ENCODE measurements at regions not wholly inside any gene's neighbourhood (a gene's known extent, or its start where the extent isn't known, plus 50 kb on each side); places are given as distances from the start of the nearest gene placed in this dataset.
A peak's percentile ranks its signal among the peaks of the same experiment; 100 is the strongest.

DNA sequence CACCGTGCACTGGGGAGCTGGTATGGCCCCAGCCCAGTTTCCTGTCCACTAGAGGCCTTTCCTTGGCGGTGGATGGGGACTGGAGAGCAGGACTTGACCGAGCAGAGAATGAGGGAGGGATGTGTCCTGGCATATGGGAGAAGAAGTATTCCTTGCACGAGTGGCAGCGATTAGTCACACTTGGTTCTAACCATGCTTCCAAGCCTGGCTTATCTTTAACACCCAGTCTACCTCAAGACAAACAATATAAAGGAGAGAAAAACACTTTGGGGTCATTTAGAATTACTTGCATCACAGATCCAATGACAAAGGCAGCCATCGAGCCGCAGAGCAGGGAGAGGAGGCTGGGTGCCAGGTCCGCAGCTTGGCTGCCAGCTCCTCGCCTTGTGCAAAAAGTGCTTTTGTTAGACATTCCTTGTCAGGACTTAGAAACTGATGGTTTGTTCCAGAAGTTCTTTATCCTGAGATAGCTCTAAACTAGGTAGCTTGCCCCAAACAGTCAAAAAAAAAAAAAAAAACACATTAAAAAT lies 214.9 kb upstream of the GMDS start:
- TF ChIP-seq GLIS2 (tag by site-specific recombination; IDR thresholded peaks at IDR 0.05) (no peak), ZNF404 (tag by site-specific recombination; IDR thresholded peaks at IDR 0.05) (no peak)
- TF ChIP-seq, protein P1, sequence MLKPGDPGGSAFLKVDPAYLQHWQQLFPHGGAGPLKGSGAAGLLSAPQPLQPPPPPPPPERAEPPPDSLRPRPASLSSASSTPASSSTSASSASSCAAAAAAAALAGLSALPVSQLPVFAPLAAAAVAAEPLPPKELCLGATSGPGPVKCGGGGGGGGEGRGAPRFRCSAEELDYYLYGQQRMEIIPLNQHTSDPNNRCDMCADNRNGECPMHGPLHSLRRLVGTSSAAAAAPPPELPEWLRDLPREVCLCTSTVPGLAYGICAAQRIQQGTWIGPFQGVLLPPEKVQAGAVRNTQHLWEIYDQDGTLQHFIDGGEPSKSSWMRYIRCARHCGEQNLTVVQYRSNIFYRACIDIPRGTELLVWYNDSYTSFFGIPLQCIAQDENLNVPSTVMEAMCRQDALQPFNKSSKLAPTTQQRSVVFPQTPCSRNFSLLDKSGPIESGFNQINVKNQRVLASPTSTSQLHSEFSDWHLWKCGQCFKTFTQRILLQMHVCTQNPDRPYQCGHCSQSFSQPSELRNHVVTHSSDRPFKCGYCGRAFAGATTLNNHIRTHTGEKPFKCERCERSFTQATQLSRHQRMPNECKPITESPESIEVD (tag by site-specific recombination; IDR thresholded peaks at IDR 0.05), result peak; percentile 36; the same call in 1 of the 2 replicates
- ChIA-PET CTCF (interaction anchor here (0.5 to 2.2 kb wide), 2 partner anchors 11 to 543 kb away, joined by 3 to 9 read pairs; no protein-coding TSS in a partner anchor), POLR2A (no interaction called here)
- no peak overlapping the region for H3K27ac ChIP-seq (ENCODE audit: extremely low read depth, low read depth, low read length)
- 0 out of 2 replicates have a peak, but pooled peaks cover 3% of the 10 kb centered on the region for H3K4me1 ChIP-seq (ENCODE audit: control insufficient read depth, insufficient read depth, low read length)
- H3K4me3 ChIP-seq (ENCODE audit: low read depth, low read length), result no peak overlapping the region
- H3K9me3 ChIP-seq (ENCODE audit: control insufficient read depth, insufficient read depth, low read depth, low read length), result no peaks in the 10 kb centered on the region
- no peaks in the 10 kb centered on the region for H3K36me3 ChIP-seq (ENCODE audit: control insufficient read depth in 2 of 2, insufficient read depth in 1 of 2, low read length in 2 of 2)

DNA sequence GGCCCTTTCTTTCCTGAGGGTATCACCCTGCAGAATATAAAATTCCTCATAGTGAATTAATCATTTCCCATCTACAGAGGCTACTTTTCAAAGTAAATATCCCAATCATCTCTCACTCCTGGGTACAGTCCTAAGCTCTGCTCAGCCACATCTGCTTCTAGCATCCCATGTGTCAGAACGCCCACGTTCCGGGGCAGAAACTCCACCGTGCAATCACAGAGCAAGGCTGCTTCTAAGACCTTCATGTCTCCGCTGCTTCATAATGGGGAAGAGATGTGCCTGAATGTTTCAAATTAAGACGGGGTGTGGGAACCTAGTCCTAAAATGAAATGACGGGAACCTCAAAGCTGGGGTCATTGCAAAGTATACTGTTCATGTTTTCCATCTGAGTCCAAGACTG lies 208.8 kb upstream of the GMDS start:
- no peak overlapping the region for H3K27ac ChIP-seq (ENCODE audit: extremely low read depth, low read depth, low read length)
- POLR2A ChIA-PET, result no interaction called here
- H3K36me3 ChIP-seq (ENCODE audit: control insufficient read depth in 2 of 2, insufficient read depth in 1 of 2, low read length in 2 of 2), result no peaks in the 10 kb centered on the region
- peaks cover 7% of the 10 kb centered on the region for H3K4me1 ChIP-seq (ENCODE audit: control insufficient read depth, insufficient read depth, low read length)
- CTCF ChIA-PET, result interaction anchor here (0.6 kb wide), 1 partner anchor 200 kb away, joined by 4 read pairs; no protein-coding TSS in a partner anchor
- TF ChIP-seq SP7 (tag by site-specific recombination; IDR thresholded peaks at IDR 0.05), result no peak
- TF ChIP-seq ZNF473 (tag by site-specific recombination; IDR thresholded peaks at IDR 0.05), result no peak
- TF ChIP-seq, protein P2, sequence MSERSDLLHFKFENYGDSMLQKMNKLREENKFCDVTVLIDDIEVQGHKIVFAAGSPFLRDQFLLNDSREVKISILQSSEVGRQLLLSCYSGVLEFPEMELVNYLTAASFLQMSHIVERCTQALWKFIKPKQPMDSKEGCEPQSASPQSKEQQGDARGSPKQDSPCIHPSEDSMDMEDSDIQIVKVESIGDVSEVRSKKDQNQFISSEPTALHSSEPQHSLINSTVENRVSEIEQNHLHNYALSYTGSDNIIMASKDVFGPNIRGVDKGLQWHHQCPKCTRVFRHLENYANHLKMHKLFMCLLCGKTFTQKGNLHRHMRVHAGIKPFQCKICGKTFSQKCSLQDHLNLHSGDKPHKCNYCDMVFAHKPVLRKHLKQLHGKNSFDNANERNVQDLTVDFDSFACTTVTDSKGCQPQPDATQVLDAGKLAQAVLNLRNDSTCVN (tag by site-specific recombination; optimal IDR thresholded peaks at IDR 0.05), result no peak
- no peak for TF ChIP-seq GFI1B (tag by site-specific recombination; IDR thresholded peaks at IDR 0.05)
- no peak for TF ChIP-seq ZBTB17 (tag by site-specific recombination; IDR thresholded peaks at IDR 0.05)
- TF ChIP-seq, protein P3, sequence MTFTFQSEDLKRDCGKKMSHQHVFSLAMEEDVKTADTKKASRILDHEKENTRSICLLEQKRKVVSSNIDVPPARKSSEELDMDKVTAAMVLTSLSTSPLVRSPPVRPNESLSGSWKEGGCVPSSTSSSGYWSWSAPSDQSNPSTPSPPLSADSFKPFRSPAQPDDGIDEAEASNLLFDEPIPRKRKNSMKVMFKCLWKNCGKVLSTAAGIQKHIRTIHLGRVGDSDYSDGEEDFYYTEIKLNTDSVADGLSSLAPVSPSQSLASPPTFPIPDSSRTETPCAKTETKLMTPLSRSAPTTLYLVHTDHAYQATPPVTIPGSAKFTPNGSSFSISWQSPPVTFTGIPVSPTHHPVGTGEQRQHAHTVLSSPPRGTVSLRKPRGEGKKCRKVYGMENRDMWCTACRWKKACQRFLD (tag by site-specific recombination; IDR thresholded peaks at IDR 0.05), result no peak
- TF ChIP-seq, protein P4, sequence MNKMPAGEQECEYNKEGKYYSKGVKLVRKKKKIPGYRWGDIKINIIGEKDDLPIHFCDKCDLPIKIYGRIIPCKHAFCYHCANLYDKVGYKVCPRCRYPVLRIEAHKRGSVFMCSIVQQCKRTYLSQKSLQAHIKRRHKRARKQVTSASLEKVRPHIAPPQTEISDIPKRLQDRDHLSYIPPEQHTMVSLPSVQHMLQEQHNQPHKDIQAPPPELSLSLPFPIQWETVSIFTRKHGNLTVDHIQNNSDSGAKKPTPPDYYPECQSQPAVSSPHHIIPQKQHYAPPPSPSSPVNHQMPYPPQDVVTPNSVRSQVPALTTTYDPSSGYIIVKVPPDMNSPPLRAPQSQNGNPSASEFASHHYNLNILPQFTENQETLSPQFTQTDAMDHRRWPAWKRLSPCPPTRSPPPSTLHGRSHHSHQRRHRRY (tag by site-specific recombination; IDR thresholded peaks at IDR 0.05), result no peak
- TF ChIP-seq FEZF1 (tag by site-specific recombination; IDR thresholded peaks at IDR 0.05), result no peak
- TF ChIP-seq, protein P5, sequence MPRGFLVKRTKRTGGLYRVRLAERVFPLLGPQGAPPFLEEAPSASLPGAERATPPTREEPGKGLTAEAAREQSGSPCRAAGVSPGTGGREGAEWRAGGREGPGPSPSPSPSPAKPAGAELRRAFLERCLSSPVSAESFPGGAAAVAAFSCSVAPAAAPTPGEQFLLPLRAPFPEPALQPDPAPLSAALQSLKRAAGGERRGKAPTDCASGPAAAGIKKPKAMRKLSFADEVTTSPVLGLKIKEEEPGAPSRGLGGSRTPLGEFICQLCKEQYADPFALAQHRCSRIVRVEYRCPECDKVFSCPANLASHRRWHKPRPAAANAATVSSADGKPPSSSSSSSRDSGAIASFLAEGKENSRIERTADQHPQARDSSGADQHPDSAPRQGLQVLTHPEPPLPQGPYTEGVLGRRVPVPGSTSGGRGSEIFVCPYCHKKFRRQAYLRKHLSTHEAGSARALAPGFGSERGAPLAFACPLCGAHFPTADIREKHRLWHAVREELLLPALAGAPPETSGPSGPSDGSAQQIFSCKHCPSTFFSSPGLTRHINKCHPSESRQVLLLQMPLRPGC (tag by site-specific recombination; IDR thresholded peaks at IDR 0.05), result no peak
- TF ChIP-seq, protein P6, sequence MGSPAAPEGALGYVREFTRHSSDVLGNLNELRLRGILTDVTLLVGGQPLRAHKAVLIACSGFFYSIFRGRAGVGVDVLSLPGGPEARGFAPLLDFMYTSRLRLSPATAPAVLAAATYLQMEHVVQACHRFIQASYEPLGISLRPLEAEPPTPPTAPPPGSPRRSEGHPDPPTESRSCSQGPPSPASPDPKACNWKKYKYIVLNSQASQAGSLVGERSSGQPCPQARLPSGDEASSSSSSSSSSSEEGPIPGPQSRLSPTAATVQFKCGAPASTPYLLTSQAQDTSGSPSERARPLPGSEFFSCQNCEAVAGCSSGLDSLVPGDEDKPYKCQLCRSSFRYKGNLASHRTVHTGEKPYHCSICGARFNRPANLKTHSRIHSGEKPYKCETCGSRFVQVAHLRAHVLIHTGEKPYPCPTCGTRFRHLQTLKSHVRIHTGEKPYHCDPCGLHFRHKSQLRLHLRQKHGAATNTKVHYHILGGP (tag by site-specific recombination; IDR thresholded peaks at IDR 0.05), result no peak
- no peak for TF ChIP-seq ZNF707 (tag by site-specific recombination; IDR thresholded peaks at IDR 0.05)
- no peaks in the 10 kb centered on the region for H3K9me3 ChIP-seq (ENCODE audit: control insufficient read depth, insufficient read depth, low read depth, low read length)
- H3K4me3 ChIP-seq (ENCODE audit: low read depth, low read length), result no peak overlapping the region
